Breast epithelium (tissue), 3 donors: ENCODE measurements at regions not wholly inside any gene's neighbourhood (a gene's known extent, or its start where the extent isn't known, plus 50 kb on each side); places are given as distances from the start of the nearest gene placed in this dataset.

Experiments used
- POLR2A ChIP-seq: fragments of 450-650 bp; IDR thresholded peaks from one replicate; pipeline ENCODE4 v1.6.1; 2016; ENCODE audit warnings: antibody characterized with exemption, mild to moderate bottlenecking, moderate library complexity
- POLR2AphosphoS5 ChIP-seq, 3 donors: sonication (generic); formaldehyde crosslinking; IDR thresholded peaks; one replicate each; pipeline ENCODE4 v1.6.1; 2017; ENCODE audit warnings: antibody characterized with exemption in 3 of 3
- TF ChIP-seq, protein P1 (sequence below), 3 donors: fragments of 450-650 bp; IDR thresholded peaks; one replicate each; pipeline ENCODE4 v1.5.1; 2016 to 2017; ENCODE audit warnings: antibody characterized with exemption in 3 of 3, mild to moderate bottlenecking in 3 of 3, moderate library complexity in 3 of 3

DNA sequence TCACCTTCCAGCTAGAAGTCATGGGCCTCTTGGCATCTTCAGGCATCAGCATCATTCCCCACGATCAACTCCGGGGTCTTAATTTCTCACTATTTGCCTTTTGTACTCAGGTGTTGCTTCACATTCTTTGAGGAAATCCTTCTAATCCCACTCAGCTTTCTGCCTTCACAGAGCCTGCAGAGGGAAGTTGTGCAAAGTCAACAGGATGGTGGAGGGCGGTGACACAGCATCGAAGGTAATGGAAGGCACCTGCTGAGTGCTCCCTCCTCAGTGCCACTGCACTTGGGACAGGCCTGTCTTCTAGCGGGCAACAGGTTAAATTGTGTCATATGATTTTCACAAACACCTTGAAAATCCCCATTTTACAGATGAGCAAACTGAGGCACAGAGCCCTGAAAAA is 164.0 kb downstream of the EN1 start:
- TF ChIP-seq, protein P1, sequence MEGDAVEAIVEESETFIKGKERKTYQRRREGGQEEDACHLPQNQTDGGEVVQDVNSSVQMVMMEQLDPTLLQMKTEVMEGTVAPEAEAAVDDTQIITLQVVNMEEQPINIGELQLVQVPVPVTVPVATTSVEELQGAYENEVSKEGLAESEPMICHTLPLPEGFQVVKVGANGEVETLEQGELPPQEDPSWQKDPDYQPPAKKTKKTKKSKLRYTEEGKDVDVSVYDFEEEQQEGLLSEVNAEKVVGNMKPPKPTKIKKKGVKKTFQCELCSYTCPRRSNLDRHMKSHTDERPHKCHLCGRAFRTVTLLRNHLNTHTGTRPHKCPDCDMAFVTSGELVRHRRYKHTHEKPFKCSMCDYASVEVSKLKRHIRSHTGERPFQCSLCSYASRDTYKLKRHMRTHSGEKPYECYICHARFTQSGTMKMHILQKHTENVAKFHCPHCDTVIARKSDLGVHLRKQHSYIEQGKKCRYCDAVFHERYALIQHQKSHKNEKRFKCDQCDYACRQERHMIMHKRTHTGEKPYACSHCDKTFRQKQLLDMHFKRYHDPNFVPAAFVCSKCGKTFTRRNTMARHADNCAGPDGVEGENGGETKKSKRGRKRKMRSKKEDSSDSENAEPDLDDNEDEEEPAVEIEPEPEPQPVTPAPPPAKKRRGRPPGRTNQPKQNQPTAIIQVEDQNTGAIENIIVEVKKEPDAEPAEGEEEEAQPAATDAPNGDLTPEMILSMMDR (IDR thresholded peaks at IDR 0.05) = no peak
- no peak for TF ChIP-seq POLR2A
- no peak for TF ChIP-seq POLR2AphosphoS5 (IDR thresholded peaks at IDR 0.05)
